ENCODE measurements at regions not wholly inside any gene's neighbourhood (a gene's known extent, or its start where the extent isn't known, plus 50 kb on each side); places are given as distances from the start of the nearest gene placed in this dataset.

DNA sequence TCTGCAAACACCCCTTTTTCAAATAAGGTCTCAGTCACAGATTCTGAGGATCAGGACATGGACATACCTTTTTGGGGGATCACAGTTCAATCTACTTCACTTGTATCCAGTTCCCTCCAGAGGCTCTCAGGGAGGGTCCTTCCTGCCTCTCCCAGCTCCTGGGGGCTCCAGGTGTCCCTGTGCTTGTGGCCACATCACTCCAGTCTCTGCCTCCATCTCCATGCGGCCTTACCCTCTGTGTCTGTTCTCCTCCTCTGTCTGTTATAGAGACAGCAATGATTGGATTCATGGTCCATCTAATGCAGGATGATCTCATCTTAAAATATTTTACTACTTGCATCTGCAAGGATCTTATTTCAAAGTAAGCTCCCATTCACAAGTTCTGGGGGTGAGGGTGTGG is 269.6 kb downstream of the ASMT start:
- TF ChIP-seq POLR2A (IDR thresholded peaks at IDR 0.05; ENCODE audit: low read depth, low read length), result no peak
- TF ChIP-seq SPI1 (IDR thresholded peaks at IDR 0.05; ENCODE audit: low read depth, low read length), result no peak
- TF ChIP-seq POLR2AphosphoS5 (IDR thresholded peaks at IDR 0.05; ENCODE audit: low read depth, low read length), result no peak

Data from GM12891 (cell line).